KOPT-K1 (cell line): ENCODE measurements at regions not wholly inside any gene's neighbourhood (a gene's known extent, or its start where the extent isn't known, plus 50 kb on each side); places are given as distances from the start of the nearest gene placed in this dataset.

Source experiments
- H3K27ac ChIP-seq: fragments of 200-600 bp; sonication (generic); 2 replicates; pipeline ENCODE4 v1.5.1; 2016; ENCODE audit warnings: antibody characterized with exemption, mild to moderate bottlenecking, low read depth, low read length; ENCODE audit not compliant: poor library complexity, severe bottlenecking
- H3K36me3 ChIP-seq: fragments of 200-600 bp; sonication (generic); 2 replicates; pipeline ENCODE4 v1.5.1; 2017; ENCODE audit warnings: antibody characterized with exemption, mild to moderate bottlenecking, low read length, moderate library complexity; ENCODE audit not compliant: insufficient read depth
- H3K9me3 ChIP-seq: fragments of 200-600 bp; sonication (generic); 2 replicates; pipeline ENCODE4 v1.5.1; 2017; ENCODE audit warnings: antibody characterized with exemption, low read length, mild to moderate bottlenecking; ENCODE audit not compliant: insufficient read depth, poor library complexity, severe bottlenecking

DNA sequence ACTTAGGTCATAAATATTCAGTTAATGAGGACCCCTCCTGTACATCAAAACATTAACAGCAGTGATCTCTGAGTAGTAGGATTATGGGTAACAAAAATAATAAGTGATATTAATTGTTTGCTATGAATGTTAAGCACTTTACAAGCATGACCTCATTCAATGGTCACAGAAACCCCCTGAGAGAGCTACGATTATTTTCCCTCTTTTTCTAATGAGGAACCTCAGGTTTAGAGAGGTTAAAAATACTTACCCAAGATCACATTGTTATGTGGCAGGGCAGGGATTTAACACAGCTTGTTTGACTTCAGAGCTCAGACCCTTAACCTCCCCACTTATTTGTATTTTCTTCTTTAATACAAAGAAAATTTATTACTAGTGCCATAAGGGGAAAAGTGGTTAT lies 228.2 kb downstream of the TBL1XR1 start:
- no peaks in the 10 kb centered on the region for H3K9me3 ChIP-seq
- no peaks in the 10 kb centered on the region for H3K36me3 ChIP-seq
- H3K27ac ChIP-seq, result no peak overlapping the region

DNA sequence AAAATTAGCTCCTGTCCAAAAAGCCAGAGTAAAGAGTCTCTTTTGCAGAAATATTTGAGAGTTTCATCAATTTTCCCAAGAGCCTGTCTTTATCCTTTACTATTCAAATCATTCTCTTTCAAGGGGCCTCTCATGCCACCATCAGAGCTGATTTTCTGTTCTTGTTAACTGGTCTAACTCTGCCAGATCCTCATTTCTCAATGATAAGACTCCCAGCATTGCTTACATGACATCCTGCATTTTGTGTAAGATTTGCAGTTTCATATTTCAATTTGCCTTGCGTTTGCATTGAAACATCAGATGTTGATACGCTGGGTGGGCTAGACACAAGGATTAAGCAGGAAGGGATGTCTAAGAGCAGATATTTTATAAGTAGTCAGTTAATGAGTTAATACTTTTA lies 228.7 kb downstream of the TBL1XR1 start:
- no peak overlapping the region for H3K27ac ChIP-seq
- no peaks in the 10 kb centered on the region for H3K36me3 ChIP-seq
- H3K9me3 ChIP-seq, result no peaks in the 10 kb centered on the region

DNA sequence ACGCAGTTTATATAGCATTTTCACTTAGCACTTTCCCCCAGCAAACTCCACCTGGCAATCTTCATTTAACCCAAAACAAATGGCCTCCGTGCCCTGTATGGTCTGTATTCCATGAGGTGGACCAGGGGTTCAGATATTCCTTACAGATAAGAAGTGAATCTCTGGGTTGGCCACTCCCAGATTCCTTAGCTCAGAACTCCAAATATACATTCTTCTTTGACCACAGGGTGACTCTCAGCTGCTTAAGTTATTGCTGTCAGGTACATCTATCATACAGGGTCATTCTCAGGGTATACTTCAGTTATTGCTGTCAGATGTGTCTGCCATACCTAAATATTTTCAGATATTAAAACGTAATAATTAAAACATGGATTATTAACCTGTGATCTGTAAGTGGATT lies 229.8 kb downstream of the TBL1XR1 start:
- no peaks in the 10 kb centered on the region for H3K9me3 ChIP-seq
- H3K27ac ChIP-seq, result no peak overlapping the region
- no peaks in the 10 kb centered on the region for H3K36me3 ChIP-seq

DNA sequence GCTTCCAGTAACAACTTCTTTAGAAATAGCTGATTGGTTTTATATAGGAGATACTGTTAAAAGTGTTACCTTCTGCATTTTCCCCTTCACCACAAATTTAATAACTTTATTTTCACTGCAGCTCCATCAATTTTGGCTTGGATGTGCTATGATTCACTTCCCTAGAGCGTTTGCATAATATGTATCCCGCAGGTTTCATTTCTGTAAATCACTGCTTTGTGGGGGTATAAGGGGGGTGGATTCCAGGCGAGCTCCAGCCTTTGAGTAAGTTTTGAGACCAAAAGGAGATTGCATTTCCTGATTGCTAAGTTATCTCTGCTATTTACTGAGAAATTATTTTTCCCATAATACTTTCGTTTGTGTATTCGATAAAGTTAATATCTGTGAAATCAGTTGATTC lies 232.6 kb downstream of the TBL1XR1 start:
- Histone ChIP-seq H3K9me3 (no peaks in the 10 kb centered on the region), H3K27ac (no peak overlapping the region), H3K36me3 (no peaks in the 10 kb centered on the region)

DNA sequence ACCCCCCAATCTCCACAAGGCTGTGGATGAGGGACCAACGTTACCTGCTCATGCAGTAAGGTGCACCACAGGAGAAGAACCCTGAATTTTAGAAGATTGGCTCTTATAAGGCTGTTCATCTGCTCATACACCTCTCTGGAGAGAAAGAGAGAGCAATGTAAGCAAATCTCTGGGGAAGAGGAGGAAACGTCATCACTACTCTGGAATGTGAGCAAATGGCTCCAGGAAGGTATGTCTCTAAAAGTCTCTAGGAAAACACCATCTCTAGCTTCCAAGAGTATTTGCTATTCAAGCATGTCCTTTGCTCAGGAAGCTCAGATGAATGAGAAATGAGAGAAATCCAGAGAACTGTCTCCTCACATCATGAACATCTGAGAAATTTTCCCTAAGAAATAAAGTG lies 235.4 kb downstream of the TBL1XR1 start:
- Histone ChIP-seq H3K36me3 (no peaks in the 10 kb centered on the region), H3K27ac (no peak overlapping the region), H3K9me3 (no peaks in the 10 kb centered on the region)

DNA sequence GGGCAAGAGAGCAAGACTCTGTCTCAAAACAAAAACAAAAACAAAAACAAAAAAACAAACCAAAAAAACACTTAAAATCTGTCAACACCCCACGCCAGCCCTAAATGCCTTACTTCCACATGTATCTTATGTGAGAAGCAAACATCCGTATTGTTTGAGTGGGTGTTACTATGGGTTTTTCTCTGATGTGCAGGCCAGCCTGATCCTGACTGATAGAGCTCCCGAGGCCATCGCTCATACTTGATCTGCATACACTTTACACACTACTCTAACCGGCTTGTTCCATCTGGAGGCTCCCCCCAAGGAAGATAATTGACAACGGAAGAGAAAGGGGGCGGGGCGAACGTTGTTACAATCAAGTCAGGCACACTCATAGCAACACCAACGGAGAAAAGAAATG lies 237.4 kb downstream of the TBL1XR1 start:
- Histone ChIP-seq H3K9me3 (no peaks in the 10 kb centered on the region), H3K36me3 (no peaks in the 10 kb centered on the region), H3K27ac (no peak overlapping the region)

DNA sequence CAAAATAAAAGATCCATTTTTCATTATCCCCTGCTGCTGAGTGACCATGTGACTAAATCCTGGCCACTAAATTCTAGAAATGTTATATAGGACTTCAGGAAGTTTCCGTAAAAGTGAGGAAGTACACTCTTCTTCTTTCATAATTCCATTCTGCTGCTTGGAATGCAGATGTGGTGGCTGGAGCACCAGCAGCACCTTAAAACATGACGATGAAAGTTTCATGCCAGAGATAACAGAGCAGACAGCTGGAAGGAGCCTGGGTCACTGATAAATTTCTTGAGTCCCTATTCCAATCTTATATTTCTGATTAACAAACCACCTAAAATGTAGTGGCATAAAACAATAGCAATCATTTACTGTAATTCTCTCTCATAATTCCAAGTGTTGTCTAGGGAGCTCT lies 238.7 kb downstream of the TBL1XR1 start:
- Histone ChIP-seq H3K36me3 (no peaks in the 10 kb centered on the region), H3K9me3 (no peaks in the 10 kb centered on the region), H3K27ac (no peak overlapping the region)

DNA sequence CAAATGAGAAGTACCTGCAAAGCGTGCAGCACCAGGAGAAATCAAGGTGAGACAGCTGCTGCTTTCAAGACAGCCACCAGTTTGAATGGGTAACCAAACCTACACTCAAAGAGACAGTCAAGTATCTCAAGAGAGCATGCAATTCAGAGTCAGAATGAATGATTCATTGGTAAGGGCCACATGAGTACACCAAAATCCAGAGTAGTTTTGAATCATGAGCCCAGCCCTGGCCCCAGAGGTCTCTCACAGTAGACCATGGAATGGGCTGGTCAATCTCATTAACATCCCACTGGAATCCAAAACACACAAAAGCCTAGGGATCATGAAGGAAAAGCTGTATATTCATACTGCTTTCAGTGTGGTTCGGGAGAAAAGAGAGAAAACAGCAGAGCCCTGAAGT lies 242.8 kb downstream of the TBL1XR1 start:
- H3K27ac ChIP-seq, result no peak overlapping the region
- no peaks in the 10 kb centered on the region for H3K36me3 ChIP-seq
- H3K9me3 ChIP-seq, result no peaks in the 10 kb centered on the region

DNA sequence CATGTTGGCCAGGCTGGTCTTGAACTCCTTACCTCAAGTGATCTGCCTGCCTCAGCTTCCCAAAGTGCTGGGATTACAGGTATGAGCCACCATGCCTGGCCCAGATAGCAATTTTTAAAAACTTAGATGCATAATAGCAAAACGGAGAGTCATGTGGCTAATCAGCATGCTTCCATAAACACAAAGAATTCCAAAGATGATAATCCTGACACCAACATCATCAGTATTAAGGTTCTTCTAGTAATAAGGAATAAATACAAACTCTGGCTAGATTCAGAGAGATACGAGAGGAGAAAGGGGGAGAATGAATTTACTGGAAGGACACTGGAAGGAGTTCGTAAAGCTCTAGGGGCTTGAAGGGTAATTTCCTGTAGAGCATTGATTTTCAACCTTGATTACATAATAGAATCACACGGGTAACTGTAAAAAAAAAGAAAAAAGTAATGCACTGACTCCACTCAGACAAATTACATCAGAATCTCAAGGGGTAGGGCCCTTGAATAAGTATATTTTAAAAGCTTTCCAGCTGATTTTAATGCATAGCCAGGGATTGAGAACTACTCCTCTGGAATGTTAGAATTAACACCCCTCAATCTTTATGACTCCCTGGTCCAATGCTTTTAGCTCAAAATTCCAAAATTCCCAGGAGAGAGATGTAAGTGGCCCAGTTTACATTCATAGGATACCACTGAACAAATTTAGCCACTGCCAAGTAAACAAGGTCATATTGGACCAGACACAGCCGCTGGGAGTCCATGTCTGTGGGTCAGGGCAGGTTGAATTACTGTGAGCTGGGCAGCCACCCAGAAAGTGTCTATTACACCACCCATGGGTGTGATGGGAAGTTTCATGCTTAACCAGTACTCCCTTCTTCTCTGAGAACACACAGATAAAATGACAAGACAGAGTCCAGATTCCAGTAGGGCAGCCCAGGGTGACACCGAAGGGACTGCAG lies 243.9 kb downstream of the TBL1XR1 start:
- no peak overlapping the region for H3K27ac ChIP-seq
- no peaks in the 10 kb centered on the region for H3K36me3 ChIP-seq
- no peaks in the 10 kb centered on the region for H3K9me3 ChIP-seq

DNA sequence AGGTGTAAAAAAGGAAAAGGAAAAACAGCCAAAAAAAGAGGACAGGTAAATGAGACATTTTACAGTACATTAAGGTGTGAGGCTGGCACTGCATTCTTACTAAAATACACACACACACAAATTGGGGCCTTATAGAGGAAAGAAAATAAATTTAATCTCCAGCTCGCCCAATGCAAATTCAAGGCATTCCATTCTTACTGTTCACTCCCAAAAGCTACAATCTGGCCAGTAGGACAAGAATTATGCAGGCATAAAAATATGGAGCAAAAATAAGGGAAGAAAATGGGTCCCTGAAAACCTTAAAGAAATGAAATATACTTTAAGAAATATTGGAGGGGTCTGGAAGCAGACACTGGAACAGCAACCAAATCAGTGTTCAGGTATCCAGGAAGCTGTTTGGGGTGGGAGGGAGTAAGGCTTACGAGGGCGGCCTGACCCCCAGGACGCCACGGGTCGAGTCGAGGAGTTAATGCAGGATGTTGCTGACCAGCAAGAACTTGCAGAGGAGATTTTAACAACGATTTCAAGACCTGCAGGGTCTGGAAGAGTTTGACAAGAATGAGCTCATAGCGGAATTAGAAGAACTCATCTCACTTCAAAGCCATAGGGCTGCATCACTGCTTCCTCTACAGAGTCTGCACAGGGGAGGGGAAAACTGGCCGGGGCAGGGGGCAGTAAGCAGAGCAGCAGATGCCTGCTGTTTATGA lies 245.5 kb downstream of the TBL1XR1 start:
- no peaks in the 10 kb centered on the region for H3K9me3 ChIP-seq
- no peak overlapping the region for H3K27ac ChIP-seq
- no peaks in the 10 kb centered on the region for H3K36me3 ChIP-seq

DNA sequence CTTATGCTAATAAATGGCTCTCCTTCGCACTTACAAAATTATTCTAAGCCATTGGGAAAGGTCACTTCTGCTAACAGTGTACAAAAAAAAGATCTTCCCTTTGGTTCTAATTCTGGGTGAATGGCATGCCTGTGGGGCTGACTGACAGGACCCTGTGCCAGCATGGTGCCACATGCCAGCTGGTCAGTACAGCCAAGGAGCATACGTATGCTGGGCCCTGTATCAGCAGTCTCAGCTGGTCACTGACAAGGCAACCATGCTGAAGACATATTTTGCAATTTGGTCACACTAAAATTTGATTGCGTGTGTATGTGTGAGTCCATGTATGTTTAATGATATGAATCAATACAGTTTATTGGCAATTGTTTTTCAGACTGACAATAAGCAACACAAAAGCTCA lies 246.1 kb downstream of the TBL1XR1 start:
- Histone ChIP-seq H3K27ac (no peak overlapping the region), H3K9me3 (no peaks in the 10 kb centered on the region), H3K36me3 (no peaks in the 10 kb centered on the region)

DNA sequence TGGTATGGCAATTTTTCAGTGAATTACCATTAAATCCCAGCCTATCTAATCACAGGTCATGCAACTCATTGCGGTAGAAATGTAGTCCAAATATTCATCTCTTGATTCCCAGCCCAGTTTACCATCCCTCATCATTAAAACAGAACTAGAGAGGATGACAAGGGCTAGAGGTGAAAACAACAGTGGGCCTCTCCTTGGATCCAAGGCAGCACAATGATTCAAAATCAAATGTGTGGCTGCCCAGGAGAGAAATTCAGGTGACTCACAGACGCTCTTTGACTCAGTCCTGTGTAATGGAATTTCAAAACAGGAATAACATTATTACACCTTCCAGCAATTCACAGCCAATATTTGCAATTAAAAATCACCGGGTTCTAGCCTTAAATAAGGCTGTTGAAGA lies 246.5 kb downstream of the TBL1XR1 start:
- Histone ChIP-seq H3K36me3 (no peaks in the 10 kb centered on the region), H3K27ac (no peak overlapping the region), H3K9me3 (no peaks in the 10 kb centered on the region)

DNA sequence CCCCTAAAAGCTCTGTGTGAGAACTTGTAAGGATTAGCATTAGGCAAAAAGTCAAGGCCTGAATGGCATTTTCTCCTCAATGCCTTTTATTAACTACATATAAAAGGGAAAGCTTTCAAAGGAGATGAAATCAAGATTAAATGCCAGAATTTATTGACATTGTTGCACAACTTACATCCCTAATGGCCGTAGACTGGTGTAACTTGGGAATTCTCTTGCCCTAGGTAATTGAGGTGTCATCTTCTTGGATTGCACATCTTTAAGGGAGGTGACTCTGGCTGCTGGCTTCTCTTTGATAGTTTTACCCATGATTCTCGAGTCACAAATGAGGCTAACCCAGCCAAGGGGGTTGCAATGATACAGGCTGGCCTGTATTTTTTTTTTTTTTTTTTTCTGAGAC lies 249.1 kb downstream of the TBL1XR1 start:
- Histone ChIP-seq H3K36me3 (no peaks in the 10 kb centered on the region), H3K9me3 (no peaks in the 10 kb centered on the region), H3K27ac (no peak overlapping the region)

DNA sequence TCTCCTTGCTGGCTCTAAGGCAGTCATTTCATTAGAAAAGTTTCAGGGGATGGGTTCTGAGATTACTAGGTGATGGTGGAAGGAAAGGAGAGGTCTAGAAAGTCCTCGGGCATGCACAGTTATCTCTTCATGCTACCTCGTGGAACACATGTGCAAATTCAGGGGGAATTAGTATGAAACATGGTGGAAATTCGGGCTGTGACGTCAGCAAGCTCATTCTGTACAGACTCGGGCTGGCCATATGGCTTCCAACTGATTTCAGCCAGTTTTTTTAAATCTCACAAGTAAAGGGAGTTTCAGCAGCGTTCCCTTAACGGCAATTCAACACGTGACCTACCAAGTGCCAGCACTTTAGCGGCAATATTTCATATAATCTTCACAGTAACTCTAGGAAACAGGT lies 251.1 kb downstream of the TBL1XR1 start:
- no peaks in the 10 kb centered on the region for H3K36me3 ChIP-seq
- no peak overlapping the region for H3K27ac ChIP-seq
- H3K9me3 ChIP-seq, result no peaks in the 10 kb centered on the region

DNA sequence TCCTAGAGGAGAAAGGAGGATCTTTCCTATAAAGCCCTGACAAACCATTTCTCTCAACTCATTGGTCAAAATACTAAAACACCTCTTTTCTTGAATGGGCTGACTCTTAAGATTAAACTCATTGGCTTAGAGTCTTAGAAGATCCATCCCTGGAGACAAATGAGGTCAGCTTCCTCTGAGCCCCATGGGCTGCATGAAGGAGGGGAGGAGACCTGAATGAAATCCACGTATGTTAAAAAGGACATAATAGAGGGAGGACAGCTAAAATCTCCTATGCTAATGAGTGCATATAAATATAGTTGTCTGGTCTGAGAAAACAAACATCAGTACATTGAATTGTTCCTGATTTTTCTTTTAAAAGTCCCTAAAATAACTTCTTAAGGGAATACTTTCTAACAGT lies 255.0 kb downstream of the TBL1XR1 start:
- Histone ChIP-seq H3K36me3 (no peaks in the 10 kb centered on the region), H3K9me3 (no peaks in the 10 kb centered on the region), H3K27ac (no peak overlapping the region)

DNA sequence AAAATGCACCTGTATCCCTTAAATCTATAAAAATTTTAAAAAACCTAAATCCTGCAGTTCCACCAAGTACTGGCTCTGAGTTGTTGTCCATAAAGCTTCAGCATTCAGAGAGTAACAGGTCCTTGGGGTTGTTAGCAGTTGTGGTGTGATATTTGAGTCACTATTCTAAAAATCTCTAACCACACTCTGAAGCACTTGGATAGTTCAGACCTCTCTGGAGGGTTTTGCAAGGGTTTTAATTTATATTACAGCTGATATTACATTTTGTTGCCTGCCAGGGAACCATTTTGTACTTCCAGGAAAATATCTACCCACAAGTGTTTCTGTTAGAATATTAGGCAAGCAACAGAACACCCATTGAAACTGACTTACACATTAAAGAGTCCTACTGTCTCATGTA lies 255.6 kb downstream of the TBL1XR1 start:
- no peaks in the 10 kb centered on the region for H3K36me3 ChIP-seq
- H3K27ac ChIP-seq, result no peak overlapping the region

More for the DNA sequence above, 255.6 kb downstream of the TBL1XR1 start:
- H3K9me3 ChIP-seq, result no peaks in the 10 kb centered on the region
